Neural cell (in vitro differentiated cells): ENCODE measurements at regions not wholly inside any gene's neighbourhood (a gene's known extent, or its start where the extent isn't known, plus 50 kb on each side); places are given as distances from the start of the nearest gene placed in this dataset.

Experiments used
- H2AFZ ChIP-seq: fragments of 200-600, 300-800 bp; sonication (generic), shearing (Covaris generic); 2 replicates; pipeline ENCODE4 v1.6.0; 2014; ENCODE audit warnings: low read depth, mild to moderate bottlenecking, antibody characterized with exemption, low read length, moderate library complexity
- H3F3A ChIP-seq: fragments of 200-600 bp; shearing (Covaris generic); 2 replicates; pipeline ENCODE4 v1.6.1; 2016; ENCODE audit warnings: mild to moderate bottlenecking, moderate library complexity, mixed read lengths, antibody characterized with exemption, low read length; ENCODE audit not compliant: insufficient read depth, poor library complexity, severe bottlenecking
- H3K27ac ChIP-seq: fragments of 200-600, 300-800 bp; sonication (generic), shearing (Covaris generic); 2 replicates; pipeline ENCODE4 v1.5.1; 2014; ENCODE audit warnings: mild to moderate bottlenecking, low read length, moderate library complexity
- H3K27me3 ChIP-seq: fragments of 300-800, 200-600 bp; sonication (generic), shearing (Covaris generic); 2 replicates; pipeline ENCODE4 v1.6.0; 2014; ENCODE audit warnings: mild to moderate bottlenecking, low read depth, low read length, moderate library complexity; ENCODE audit not compliant: insufficient read depth
- H3K36me3 ChIP-seq: fragments of 300-800, 200-600 bp; sonication (generic), shearing (Covaris generic); 2 replicates; pipeline ENCODE4 v1.5.1; 2014; ENCODE audit warnings: mild to moderate bottlenecking, antibody characterized with exemption, low read length, moderate library complexity; ENCODE audit not compliant: insufficient read depth
- H3K4me2 ChIP-seq: fragments of 300-800, 200-600 bp; sonication (generic), shearing (Covaris generic); 2 replicates; pipeline ENCODE4 v1.6.0; 2014; ENCODE audit warnings: mild to moderate bottlenecking, low read length
- H3K4me3 ChIP-seq: fragments of 300-800, 200-600 bp; sonication (generic), shearing (Covaris generic); 2 replicates; pipeline ENCODE4 v1.5.1; 2014; ENCODE audit warnings: mild to moderate bottlenecking, low read length, moderate library complexity
- H3K79me2 ChIP-seq: fragments of 200-600 bp; shearing (Covaris generic); replicated peaks from 2 replicates; pipeline ENCODE4 v1.6.0; 2014; ENCODE audit warnings: mild to moderate bottlenecking, low read length, moderate library complexity; ENCODE audit not compliant: insufficient read depth
- H3K9ac ChIP-seq: fragments of 300-800, 200-600 bp; sonication (generic), shearing (Covaris generic); 2 replicates; pipeline ENCODE4 v1.6.1; 2016; ENCODE audit warnings: mild to moderate bottlenecking, low read length, mixed read lengths
- H3K9me2 ChIP-seq: fragments of 200-600 bp; shearing (Covaris generic); 2 replicates; pipeline ENCODE4 v1.6.1; 2016; ENCODE audit warnings: mild to moderate bottlenecking, low read length, mixed read lengths; ENCODE audit not compliant: insufficient read depth
- H3K9me3 ChIP-seq: fragments of 200-600, 300-800 bp; sonication (generic), shearing (Covaris generic); 2 replicates; pipeline ENCODE4 v1.6.1; 2016; ENCODE audit warnings: mild to moderate bottlenecking, mixed run types, low read length, moderate library complexity, mixed read lengths
- H4K20me1 ChIP-seq: fragments of 200-600 bp; shearing (Covaris generic); 2 replicates; pipeline ENCODE4 v1.6.1; 2016; ENCODE audit warnings: mild to moderate bottlenecking, mixed run types; ENCODE audit not compliant: insufficient read depth
- CTCF ChIP-seq: fragments of 450-650 bp; IDR thresholded peaks from 2 replicates; pipeline ENCODE4 v1.5.1; 2014; ENCODE audit warnings: antibody characterized with exemption, mild to moderate bottlenecking, moderate library complexity; ENCODE audit not compliant: poor library complexity, severe bottlenecking
- EP300 ChIP-seq: fragments of 450-650 bp; conservative IDR thresholded peaks from 2 replicates; pipeline ENCODE4 v1.6.1; 2014; ENCODE audit warnings: antibody characterized with exemption, mild to moderate bottlenecking, moderate library complexity; ENCODE audit not compliant: poor library complexity, severe bottlenecking
- EZH2 ChIP-seq: fragments of 200-600, 300-800 bp; shearing (Covaris generic), sonication (generic); IDR thresholded peaks from 2 replicates; pipeline ENCODE4 v1.6.1; 2014; ENCODE audit warnings: antibody characterized with exemption, low read length, borderline replicate concordance, mild to moderate bottlenecking; ENCODE audit not compliant: insufficient read depth, poor library complexity, severe bottlenecking
- MXI1 ChIP-seq: fragments of 450-650 bp; conservative IDR thresholded peaks from 2 replicates; pipeline ENCODE4 v1.6.1; 2014; ENCODE audit warnings: antibody characterized with exemption, mild to moderate bottlenecking; ENCODE audit not compliant: poor library complexity, severe bottlenecking
- POLR2AphosphoS5 ChIP-seq: IDR thresholded peaks from 2 replicates; pipeline ENCODE4 v1.6.1; 2012
- RAD21 ChIP-seq: fragments of 450-650 bp; conservative IDR thresholded peaks from 2 replicates; pipeline ENCODE4 v1.6.1; 2014; ENCODE audit warnings: antibody characterized with exemption, mild to moderate bottlenecking, moderate library complexity
- REST ChIP-seq: IDR thresholded peaks from 2 replicates; pipeline ENCODE4 v1.6.1; 2012; ENCODE audit warnings: borderline replicate concordance
- SMC3 ChIP-seq: fragments of 450-650 bp; conservative IDR thresholded peaks from 2 replicates; pipeline ENCODE4 v1.6.1; 2014; ENCODE audit warnings: antibody characterized with exemption, mild to moderate bottlenecking, moderate library complexity; ENCODE audit not compliant: poor library complexity
- TAF1 ChIP-seq: IDR thresholded peaks from 2 replicates; pipeline ENCODE4 v1.6.1; 2012; ENCODE audit warnings: low read depth

- Histone ChIP-seq H3K79me2 (no peaks in the 10 kb centered on the region), H3K4me2 (no peak overlapping the region), H3K36me3 (no peaks in the 10 kb centered on the region), H3K9me2 (no peaks in the 10 kb centered on the region), H3K27ac (no peak overlapping the region), H3F3A (no peaks in the 10 kb centered on the region), H3K4me3 (no peak overlapping the region), H3K9ac (no peak overlapping the region), H2AFZ (no peak overlapping the region), H3K27me3 (no peaks in the 10 kb centered on the region), H3K9me3 (no peaks in the 10 kb centered on the region), H4K20me1 (no peaks in the 10 kb centered on the region)
- TF ChIP-seq EZH2 (no peak), EP300 (no peak), CTCF (no peak), POLR2AphosphoS5 (no peak), REST (no peak), RAD21 (no peak), TAF1 (no peak), MXI1 (no peak), SMC3 (no peak)
Measured at GRCh38 chr18:8911408-8912340, 190.8 kb upstream of the NDUFV2 start.

- Histone ChIP-seq H3K9ac (no peak overlapping the region), H2AFZ (no peak overlapping the region), H3K9me2 (no peaks in the 10 kb centered on the region), H3F3A (no peaks in the 10 kb centered on the region), H3K27me3 (no peaks in the 10 kb centered on the region), H3K27ac (no peak overlapping the region), H3K79me2 (no peaks in the 10 kb centered on the region), H3K36me3 (no peaks in the 10 kb centered on the region), H3K4me2 (no peak overlapping the region), H3K4me3 (no peak overlapping the region), H4K20me1 (no peaks in the 10 kb centered on the region), H3K9me3 (no peaks in the 10 kb centered on the region)
- no peak for TF ChIP-seq POLR2AphosphoS5
- no peak for TF ChIP-seq EZH2
- TF ChIP-seq RAD21, result no peak
- TF ChIP-seq REST, result no peak
- TF ChIP-seq EP300, result no peak
- no peak for TF ChIP-seq SMC3
- no peak for TF ChIP-seq TAF1
- no peak for TF ChIP-seq MXI1
- TF ChIP-seq CTCF, result no peak
Measured at GRCh38 chr18:8912348-8913326, 189.9 kb upstream of the NDUFV2 start.
